Gastrocnemius medialis (tissue), 4 donors: ENCODE measurements at regions not wholly inside any gene's neighbourhood (a gene's known extent, or its start where the extent isn't known, plus 50 kb on each side); places are given as distances from the start of the nearest gene placed in this dataset.

Experiments
- POLR2A ChIP-seq, 2 donors: fragments of 450-650 bp; IDR thresholded peaks; one replicate each; pipeline ENCODE4 v1.6.1; 2017; ENCODE audit warnings: antibody characterized with exemption in 2 of 2, mild to moderate bottlenecking in 2 of 2, moderate library complexity in 2 of 2
- TF ChIP-seq, protein P1 (sequence below), 5 experiments: fragments of 450-650 bp in 3 of 5; fragments of 200-600 bp in 2 of 5; sonication (generic) in 2 of 5; IDR thresholded peaks in 4 of 5; conservative IDR thresholded peaks in 1 of 5; 1 replicate in 4 of 5; 2 replicates in 1 of 5; pipeline ENCODE4 v1.5.1; 2016 to 2019; ENCODE audit warnings: antibody characterized with exemption in 5 of 5, mild to moderate bottlenecking in 3 of 5, moderate library complexity in 3 of 5

DNA sequence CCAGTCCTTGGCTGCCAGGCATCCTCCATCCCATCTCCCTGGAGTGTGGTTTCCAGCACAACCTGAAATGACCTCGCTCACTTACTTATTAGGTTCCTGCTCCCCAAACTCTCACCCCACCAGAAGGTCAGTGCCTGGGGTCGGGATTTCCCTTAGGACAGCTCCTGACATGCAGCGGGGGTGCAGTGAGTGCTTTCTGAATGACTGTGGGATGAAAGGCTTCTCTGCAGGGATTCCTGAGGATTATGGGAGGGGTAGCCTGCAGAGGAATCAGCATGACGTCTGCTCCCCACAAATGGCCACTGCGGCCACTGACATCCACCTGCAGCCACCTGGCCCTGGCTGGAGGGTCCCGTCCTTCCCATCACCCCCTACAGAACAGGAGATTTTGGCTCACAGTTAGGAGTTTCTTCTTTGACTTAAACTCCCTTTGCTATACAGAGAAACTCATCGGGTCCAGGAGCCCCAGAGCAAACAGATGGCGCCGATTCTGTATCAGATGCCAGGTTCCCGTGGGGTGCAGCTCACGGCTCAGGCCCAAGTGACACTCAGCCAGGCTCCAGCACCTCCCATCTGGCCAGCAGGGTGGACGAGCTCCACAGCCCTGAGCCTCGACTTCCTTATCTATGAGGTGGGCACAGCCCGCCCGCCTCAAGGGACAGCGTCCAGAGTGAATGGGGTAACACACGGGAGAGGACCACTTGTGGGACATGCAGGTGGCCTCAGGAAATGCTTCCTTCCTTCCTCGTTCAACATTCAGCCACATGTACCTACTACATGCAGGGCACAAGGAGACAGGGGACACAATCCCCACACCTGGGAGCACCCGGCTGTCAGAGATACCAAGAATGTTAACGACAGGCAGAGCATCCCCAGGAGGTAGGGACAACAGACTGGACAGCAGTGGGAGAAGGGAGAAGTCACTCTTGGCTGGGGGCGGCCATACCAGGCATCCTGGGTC, 69.8 kb downstream of the RMI2 start:
- TF ChIP-seq, protein P1, sequence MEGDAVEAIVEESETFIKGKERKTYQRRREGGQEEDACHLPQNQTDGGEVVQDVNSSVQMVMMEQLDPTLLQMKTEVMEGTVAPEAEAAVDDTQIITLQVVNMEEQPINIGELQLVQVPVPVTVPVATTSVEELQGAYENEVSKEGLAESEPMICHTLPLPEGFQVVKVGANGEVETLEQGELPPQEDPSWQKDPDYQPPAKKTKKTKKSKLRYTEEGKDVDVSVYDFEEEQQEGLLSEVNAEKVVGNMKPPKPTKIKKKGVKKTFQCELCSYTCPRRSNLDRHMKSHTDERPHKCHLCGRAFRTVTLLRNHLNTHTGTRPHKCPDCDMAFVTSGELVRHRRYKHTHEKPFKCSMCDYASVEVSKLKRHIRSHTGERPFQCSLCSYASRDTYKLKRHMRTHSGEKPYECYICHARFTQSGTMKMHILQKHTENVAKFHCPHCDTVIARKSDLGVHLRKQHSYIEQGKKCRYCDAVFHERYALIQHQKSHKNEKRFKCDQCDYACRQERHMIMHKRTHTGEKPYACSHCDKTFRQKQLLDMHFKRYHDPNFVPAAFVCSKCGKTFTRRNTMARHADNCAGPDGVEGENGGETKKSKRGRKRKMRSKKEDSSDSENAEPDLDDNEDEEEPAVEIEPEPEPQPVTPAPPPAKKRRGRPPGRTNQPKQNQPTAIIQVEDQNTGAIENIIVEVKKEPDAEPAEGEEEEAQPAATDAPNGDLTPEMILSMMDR (IDR thresholded peaks at IDR 0.05 in 4 of 5, conservative IDR thresholded peaks at IDR 0.05 in 1 of 5): no peak
- TF ChIP-seq POLR2A (IDR thresholded peaks at IDR 0.05): no peak
